ENCODE measurements at regions not wholly inside any gene's neighbourhood (a gene's known extent, or its start where the extent isn't known, plus 50 kb on each side); places are given as distances from the start of the nearest gene placed in this dataset.
A peak's percentile ranks its signal among the peaks of the same experiment; 100 is the strongest.

- Histone ChIP-seq H3K4me3 (no peak overlapping the region), H3K27ac (no peak overlapping the region), H3K9me3 (ENCODE audit: low read depth) (no peaks in the 10 kb centered on the region), H3K4me1 (ENCODE audit: low read depth) (no peaks in the 10 kb centered on the region), H3K27me3 (no peaks in the 10 kb centered on the region), H3K36me3 (no peaks in the 10 kb centered on the region)
- no peak for TF ChIP-seq CTCF (IDR thresholded peaks at IDR 0.05; ENCODE audit: low read depth, low read length)
- no peak for DNase-seq (ENCODE audit: low read depth in 1 of 2, low spot score in 1 of 2)
Measured at GRCh38 chr12:114194066-114194465, 211.9 kb downstream of the TBX5 start.

- no peaks in the 10 kb centered on the region for H3K36me3 ChIP-seq
- no peak overlapping the region for H3K27ac ChIP-seq
- no peaks in the 10 kb centered on the region for H3K9me3 ChIP-seq (ENCODE audit: low read depth)
- no peak overlapping the region for H3K4me3 ChIP-seq
- peak in 1 of 2 donors; percentile 0 for DNase-seq (ENCODE audit: low read depth in 1 of 2, low spot score in 1 of 2)
- no peak for TF ChIP-seq CTCF (IDR thresholded peaks at IDR 0.05; ENCODE audit: low read depth, low read length)
- no peaks in the 10 kb centered on the region for H3K4me1 ChIP-seq (ENCODE audit: low read depth)
- H3K27me3 ChIP-seq, result no peaks in the 10 kb centered on the region
Measured at GRCh38 chr12:114193474-114193873, 212.5 kb downstream of the TBX5 start.

- TF ChIP-seq CTCF (IDR thresholded peaks at IDR 0.05; ENCODE audit: low read depth, low read length), result no peak
- no peaks in the 10 kb centered on the region for H3K9me3 ChIP-seq (ENCODE audit: low read depth)
- DNase-seq (ENCODE audit: low read depth in 1 of 2, low spot score in 1 of 2), result no peak
- no peaks in the 10 kb centered on the region for H3K4me1 ChIP-seq (ENCODE audit: low read depth)
- no peaks in the 10 kb centered on the region for H3K36me3 ChIP-seq
- no peak overlapping the region for H3K27ac ChIP-seq
- H3K27me3 ChIP-seq, result no peaks in the 10 kb centered on the region
- no peak overlapping the region for H3K4me3 ChIP-seq
Measured at GRCh38 chr12:114192549-114192948, 213.4 kb downstream of the TBX5 start.

GRCh38 chr12:114192013-114192412 is 213.9 kb downstream of the TBX5 start:
- H3K9me3 ChIP-seq (ENCODE audit: low read depth), result no peaks in the 10 kb centered on the region
- no peak overlapping the region for H3K4me3 ChIP-seq
- H3K27ac ChIP-seq, result no peak overlapping the region
- no peaks in the 10 kb centered on the region for H3K27me3 ChIP-seq
- no peaks in the 10 kb centered on the region for H3K4me1 ChIP-seq (ENCODE audit: low read depth)
- TF ChIP-seq CTCF (IDR thresholded peaks at IDR 0.05; ENCODE audit: low read depth, low read length), result no peak
- H3K36me3 ChIP-seq, result no peaks in the 10 kb centered on the region
- no peak for DNase-seq (ENCODE audit: low read depth in 1 of 2, low spot score in 1 of 2)

GRCh38 chr12:114191581-114191980 is 214.4 kb downstream of the TBX5 start:
- no peaks in the 10 kb centered on the region for H3K36me3 ChIP-seq
- no peaks in the 10 kb centered on the region for H3K9me3 ChIP-seq (ENCODE audit: low read depth)
- DNase-seq (ENCODE audit: low read depth in 1 of 2, low spot score in 1 of 2), result no peak
- H3K27ac ChIP-seq, result no peak overlapping the region
- no peak for TF ChIP-seq CTCF (IDR thresholded peaks at IDR 0.05; ENCODE audit: low read depth, low read length)
- H3K4me1 ChIP-seq (ENCODE audit: low read depth), result peaks cover 4% of the 10 kb centered on the region
- H3K27me3 ChIP-seq, result no peaks in the 10 kb centered on the region
- no peak overlapping the region for H3K4me3 ChIP-seq

GRCh38 chr12:114190971-114191370 is 215.0 kb downstream of the TBX5 start:
- DNase-seq (ENCODE audit: low read depth in 1 of 2, low spot score in 1 of 2), result no peak
- H3K4me3 ChIP-seq, result no peak overlapping the region
- no peaks in the 10 kb centered on the region for H3K9me3 ChIP-seq (ENCODE audit: low read depth)

More at GRCh38 chr12:114190971-114191370, 215.0 kb downstream of the TBX5 start:
- H3K27me3 ChIP-seq, result no peaks in the 10 kb centered on the region
- no peak for TF ChIP-seq CTCF (IDR thresholded peaks at IDR 0.05; ENCODE audit: low read depth, low read length)
- H3K36me3 ChIP-seq, result no peaks in the 10 kb centered on the region
- H3K27ac ChIP-seq, result no peak overlapping the region
- H3K4me1 ChIP-seq (ENCODE audit: low read depth), result peaks cover 10% of the 10 kb centered on the region
